Body of pancreas (tissue), 4 donors: ENCODE measurements at regions not wholly inside any gene's neighbourhood (a gene's known extent, or its start where the extent isn't known, plus 50 kb on each side); places are given as distances from the start of the nearest gene placed in this dataset.

Source experiments
- POLR2A ChIP-seq, 3 donors: fragments of 450-650 bp; IDR thresholded peaks; one replicate each; pipeline ENCODE4 v1.6.1; 2016; ENCODE audit warnings: antibody characterized with exemption in 3 of 3, mild to moderate bottlenecking in 2 of 3
- TF ChIP-seq, protein P1 (sequence below), 7 experiments: fragments of 450-650 bp in 4 of 7; fragments of 200-600 bp in 3 of 7; sonication (generic) in 3 of 7; IDR thresholded peaks; one replicate each; pipeline ENCODE4 v1.5.1; 2016 to 2019; ENCODE audit warnings: antibody characterized with exemption in 7 of 7

GRCh38 chr2:4221434-4221833 is 518.1 kb downstream of the DCDC2C start:
- TF ChIP-seq, protein P1, sequence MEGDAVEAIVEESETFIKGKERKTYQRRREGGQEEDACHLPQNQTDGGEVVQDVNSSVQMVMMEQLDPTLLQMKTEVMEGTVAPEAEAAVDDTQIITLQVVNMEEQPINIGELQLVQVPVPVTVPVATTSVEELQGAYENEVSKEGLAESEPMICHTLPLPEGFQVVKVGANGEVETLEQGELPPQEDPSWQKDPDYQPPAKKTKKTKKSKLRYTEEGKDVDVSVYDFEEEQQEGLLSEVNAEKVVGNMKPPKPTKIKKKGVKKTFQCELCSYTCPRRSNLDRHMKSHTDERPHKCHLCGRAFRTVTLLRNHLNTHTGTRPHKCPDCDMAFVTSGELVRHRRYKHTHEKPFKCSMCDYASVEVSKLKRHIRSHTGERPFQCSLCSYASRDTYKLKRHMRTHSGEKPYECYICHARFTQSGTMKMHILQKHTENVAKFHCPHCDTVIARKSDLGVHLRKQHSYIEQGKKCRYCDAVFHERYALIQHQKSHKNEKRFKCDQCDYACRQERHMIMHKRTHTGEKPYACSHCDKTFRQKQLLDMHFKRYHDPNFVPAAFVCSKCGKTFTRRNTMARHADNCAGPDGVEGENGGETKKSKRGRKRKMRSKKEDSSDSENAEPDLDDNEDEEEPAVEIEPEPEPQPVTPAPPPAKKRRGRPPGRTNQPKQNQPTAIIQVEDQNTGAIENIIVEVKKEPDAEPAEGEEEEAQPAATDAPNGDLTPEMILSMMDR (IDR thresholded peaks at IDR 0.05) = no peak
- no peak for TF ChIP-seq POLR2A (IDR thresholded peaks at IDR 0.05)
